Activated CD8-positive, alpha-beta memory T cell treated with anti-CD3 and anti-CD28 coated beads, Interleukin-2, amount 50 U/mL, for 24 hours (primary cell): ENCODE measurements at regions not wholly inside any gene's neighbourhood (a gene's known extent, or its start where the extent isn't known, plus 50 kb on each side); places are given as distances from the start of the nearest gene placed in this dataset.
"Not testable (repeated sequence)": the region's sequence is repeated elsewhere in the genome, so short reads cannot be mapped to it uniquely, and the experiment has no call there.

ENCODE experiments used
- DNase-seq: peaks from one replicate; pipeline ENCODE4 v3.0.0-alpha.2; 2020; ENCODE audit errors: extremely low read depth

- no peak for DNase-seq
These were observed 219.1 kb downstream of the SEC23IP start for GRCh38 chr10:120111628-120112027.

DNA sequence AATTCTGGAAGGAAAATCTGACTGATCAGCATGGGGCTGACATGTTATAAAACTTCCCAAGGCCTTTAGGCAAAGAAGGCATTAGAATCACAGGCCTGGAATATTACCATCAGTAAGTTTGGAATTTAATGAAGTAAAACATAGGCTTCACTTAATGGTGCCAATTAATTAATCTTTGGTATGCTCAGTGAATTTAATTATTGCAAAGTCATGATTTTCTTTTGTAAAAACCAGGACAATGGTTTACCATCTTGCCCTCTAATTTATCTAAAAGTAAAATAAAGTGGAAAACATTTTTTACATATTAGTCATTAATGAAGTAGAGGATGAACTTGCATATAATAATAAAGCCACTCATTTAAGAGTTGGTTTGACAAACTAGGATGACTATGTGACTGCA, 220.3 kb downstream of the SEC23IP start:
- DNase-seq, result no peak

GRCh38 chr10:120115959-120116358, 223.4 kb downstream of the SEC23IP start:
- DNase-seq, result no peak

DNA sequence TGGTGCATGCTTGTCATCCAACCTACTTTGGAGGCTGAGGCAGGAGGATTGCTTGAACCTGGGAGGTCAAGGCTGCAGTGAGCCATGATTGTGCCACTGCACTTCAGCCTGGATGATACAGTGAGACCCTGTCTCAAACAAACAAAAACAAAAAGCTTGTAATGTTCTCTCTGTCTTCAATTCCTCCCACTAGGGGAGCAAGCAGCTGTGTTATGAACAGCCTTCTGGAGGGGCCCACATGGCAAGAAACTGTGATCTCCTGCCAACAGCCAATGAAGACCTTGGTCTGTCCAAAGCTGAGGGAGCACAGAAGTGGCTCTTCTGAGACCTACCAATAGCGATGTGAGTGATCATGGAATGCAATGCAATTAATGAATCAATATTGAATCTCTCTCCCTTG, 229.2 kb downstream of the SEC23IP start:
- no peak for DNase-seq

DNA sequence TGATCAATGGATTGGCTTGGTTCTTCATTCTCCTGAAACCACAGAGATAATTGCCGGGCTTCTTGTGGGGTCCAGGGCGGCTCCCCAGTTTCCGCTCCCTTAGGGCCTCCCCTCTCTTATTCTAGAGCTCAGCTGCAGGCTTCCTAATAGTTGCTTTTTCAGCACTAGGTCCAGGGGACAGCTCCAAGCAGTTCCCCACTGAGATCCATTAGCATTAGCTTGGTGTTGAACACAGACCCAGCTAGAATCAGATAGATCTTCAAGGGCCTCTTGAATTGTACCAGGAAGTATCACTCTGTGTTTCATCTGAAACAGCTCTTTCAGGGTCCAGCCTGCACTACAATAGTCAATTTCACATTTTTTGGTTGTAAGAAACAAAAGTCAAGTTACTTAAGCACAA, 238.7 kb downstream of the SEC23IP start:
- no peak for DNase-seq

DNA sequence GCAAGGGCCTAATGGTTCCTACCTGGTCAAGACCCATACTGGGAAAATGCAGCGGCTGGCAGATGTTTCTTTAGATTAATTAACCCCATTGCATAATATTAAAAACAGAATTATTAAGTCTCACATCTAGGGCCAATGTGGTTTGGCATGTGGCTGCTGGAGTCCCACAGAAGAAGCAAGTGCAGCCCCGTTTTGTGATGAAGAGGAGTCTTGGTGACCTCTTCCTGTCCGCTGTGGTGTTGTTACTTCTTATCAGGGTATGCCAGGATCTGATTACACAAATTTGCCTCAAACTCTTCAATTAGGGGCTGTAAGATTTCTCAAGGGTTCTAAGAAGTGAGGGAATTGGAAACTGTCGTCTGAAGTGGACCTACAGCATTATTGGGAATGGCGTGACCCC, 240.3 kb downstream of the SEC23IP start:
- DNase-seq, result no peak

GRCh38 chr10:120138689-120139088, 246.2 kb downstream of the SEC23IP start:
- DNase-seq, result no peak

GRCh38 chr10:120145107-120145506, 252.6 kb downstream of the SEC23IP start:
- no peak for DNase-seq

GRCh38 chr10:120156614-120157274, 264.2 kb downstream of the SEC23IP start:
- no peak for DNase-seq

GRCh38 chr10:120161111-120161510, 268.6 kb downstream of the SEC23IP start:
- no peak for DNase-seq

GRCh38 chr10:120162471-120162870, 269.9 kb downstream of the SEC23IP start:
- DNase-seq, result no peak

DNA sequence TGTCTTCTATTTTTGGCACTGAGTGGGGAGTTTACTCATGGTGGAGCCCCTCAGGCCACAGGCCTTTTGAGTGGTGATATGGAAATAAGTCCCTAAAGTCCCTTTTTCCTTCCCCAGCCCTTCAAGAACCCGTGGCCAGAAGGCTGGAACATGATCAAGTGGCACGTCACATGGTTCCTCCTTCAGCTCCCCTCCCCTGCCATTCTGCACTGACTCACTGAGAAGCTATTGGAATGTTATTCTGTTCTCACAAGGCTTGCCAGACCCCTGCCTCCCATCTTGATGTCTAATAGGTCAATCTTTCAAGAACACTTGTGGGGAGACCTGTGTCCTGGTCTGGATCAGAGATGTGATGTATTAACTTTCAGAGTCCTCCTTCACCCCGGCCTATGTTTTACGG, 279.8 kb downstream of the SEC23IP start:
- no peak for DNase-seq

- no peak for DNase-seq
These were observed 282.0 kb downstream of the SEC23IP start for GRCh38 chr10:120174491-120174890.

DNA sequence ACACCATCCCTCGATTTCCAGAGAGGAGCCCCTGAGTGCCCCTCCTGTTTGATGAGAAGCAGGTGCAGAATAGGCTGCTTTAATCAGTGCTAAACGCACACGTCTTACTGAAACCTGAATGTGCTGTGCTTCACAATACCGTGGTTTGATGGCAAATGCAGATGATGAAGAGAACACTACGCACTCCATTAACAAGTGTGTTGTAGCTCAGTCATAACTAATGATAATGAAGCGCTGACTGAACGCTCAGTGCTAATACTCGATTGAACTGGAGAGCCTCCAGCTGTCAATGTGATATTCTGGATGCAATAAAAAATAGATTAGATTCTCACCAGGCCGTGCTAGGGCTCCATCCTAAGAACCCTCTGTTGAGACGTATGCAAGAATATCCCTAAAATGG, 279.7 kb upstream of the PLPP4 start:
- no peak for DNase-seq

- DNase-seq, result no peak
These were observed 276.9 kb upstream of the PLPP4 start for GRCh38 chr10:120180160-120180559.

DNA sequence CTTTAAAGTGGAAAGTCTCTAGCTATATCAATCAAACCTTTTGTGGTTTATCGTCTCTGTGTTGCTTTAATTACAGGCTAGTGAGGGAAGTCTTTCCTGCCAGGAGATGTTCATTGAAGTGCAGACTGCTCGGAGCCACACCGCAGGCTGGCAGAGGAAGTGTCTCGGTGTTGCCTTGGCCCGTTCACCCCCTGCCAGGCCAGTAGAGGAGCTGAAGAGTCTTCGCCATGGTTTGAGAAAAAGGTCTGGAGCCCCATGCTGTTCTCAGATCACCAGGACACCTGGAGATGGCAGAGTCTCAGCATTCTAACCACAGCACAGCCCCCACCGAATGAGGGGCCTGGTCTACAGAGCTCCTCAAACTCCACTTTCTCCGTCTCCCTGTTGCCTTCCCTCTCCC, 275.9 kb upstream of the PLPP4 start:
- DNase-seq, result no peak

GRCh38 chr10:120182431-120182830, 274.6 kb upstream of the PLPP4 start:
- DNase-seq, result no peak

DNA sequence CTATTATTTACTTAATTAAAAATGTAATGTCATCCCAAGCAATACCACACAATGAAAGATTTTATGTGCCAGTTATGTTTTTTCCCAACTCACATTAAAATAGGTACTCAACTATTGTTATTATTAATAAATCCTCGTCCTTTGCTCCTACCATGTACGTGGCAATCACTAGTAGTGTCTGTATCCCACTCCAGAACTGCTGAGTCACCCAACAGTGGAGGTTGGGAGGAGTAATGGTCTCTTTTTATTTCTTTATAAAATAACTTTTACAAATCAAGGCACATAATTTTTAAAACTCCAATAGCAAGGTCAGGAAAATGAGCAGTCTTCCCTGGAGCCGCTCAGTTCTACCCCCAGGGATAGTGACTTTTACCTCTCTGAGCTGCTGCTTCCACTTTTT, 273.5 kb upstream of the PLPP4 start:
- no peak for DNase-seq

GRCh38 chr10:120184547-120185337, 272.3 kb upstream of the PLPP4 start:
- no peak for DNase-seq

DNA sequence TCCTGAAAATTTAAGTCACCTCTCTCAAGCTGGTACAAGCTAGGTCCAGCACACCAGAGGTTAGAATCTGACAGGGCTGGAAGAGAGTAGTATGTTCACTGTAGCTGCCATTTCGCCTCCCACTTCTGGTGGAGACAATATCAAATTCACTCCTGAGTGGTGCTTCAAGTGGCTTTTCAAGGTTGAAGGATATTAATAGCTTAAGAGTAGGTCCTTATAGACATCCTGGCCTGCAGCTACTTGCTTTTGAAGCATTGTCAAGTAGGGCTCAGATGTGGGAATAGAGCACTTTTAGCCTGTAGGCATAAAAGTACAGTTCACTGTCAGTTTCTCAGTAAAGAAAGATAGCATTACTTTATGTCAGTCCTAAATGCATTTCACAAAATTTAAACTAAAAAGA, 270.5 kb upstream of the PLPP4 start:
- no peak for DNase-seq

GRCh38 chr10:120187168-120187567, 269.9 kb upstream of the PLPP4 start:
- not testable (repeated sequence) for DNase-seq

GRCh38 chr10:120188950-120189349, 268.1 kb upstream of the PLPP4 start:
- DNase-seq, result no peak

GRCh38 chr10:120195984-120196712, 260.9 kb upstream of the PLPP4 start:
- no peak for DNase-seq
